H1 (cell line): ENCODE measurements at regions not wholly inside any gene's neighbourhood (a gene's known extent, or its start where the extent isn't known, plus 50 kb on each side); places are given as distances from the start of the nearest gene placed in this dataset.

ENCODE experiments used
- GABPA ChIP-seq: IDR thresholded peaks from 2 replicates; pipeline ENCODE4 v1.6.1; 2011; ENCODE audit warnings: mild to moderate bottlenecking, low read length, moderate library complexity, borderline replicate concordance; ENCODE audit not compliant: insufficient read depth
- MAFK ChIP-seq: IDR thresholded peaks from 2 replicates; pipeline ENCODE4 v1.6.1; 2012; ENCODE audit warnings: low read depth, mild to moderate bottlenecking, improper control_type of control experiment, low read length

- TF ChIP-seq GABPA (no peak), MAFK (no peak)
- TF ChIP-seq, all 59 proteins: peak for 0
Observed at GRCh38 chrX:125544031-125544660, 224.5 kb downstream of the TEX13C start (continued).
